ENCODE measurements at regions not wholly inside any gene's neighbourhood (a gene's known extent, or its start where the extent isn't known, plus 50 kb on each side); places are given as distances from the start of the nearest gene placed in this dataset.

- TF ChIP-seq CTCF (IDR thresholded peaks at IDR 0.05) (no peak), POLR2A (IDR thresholded peaks at IDR 0.05) (no peak)
Measured at GRCh38 chr16:79715061-79715460, 114.5 kb upstream of the MAF start.

All from right lobe of liver (tissue), 4 donors.